ENCODE measurements at regions not wholly inside any gene's neighbourhood (a gene's known extent, or its start where the extent isn't known, plus 50 kb on each side); places are given as distances from the start of the nearest gene placed in this dataset.
"Not testable (repeated sequence)": the region's sequence is repeated elsewhere in the genome, so short reads cannot be mapped to it uniquely, and the experiment has no call there.

DNA sequence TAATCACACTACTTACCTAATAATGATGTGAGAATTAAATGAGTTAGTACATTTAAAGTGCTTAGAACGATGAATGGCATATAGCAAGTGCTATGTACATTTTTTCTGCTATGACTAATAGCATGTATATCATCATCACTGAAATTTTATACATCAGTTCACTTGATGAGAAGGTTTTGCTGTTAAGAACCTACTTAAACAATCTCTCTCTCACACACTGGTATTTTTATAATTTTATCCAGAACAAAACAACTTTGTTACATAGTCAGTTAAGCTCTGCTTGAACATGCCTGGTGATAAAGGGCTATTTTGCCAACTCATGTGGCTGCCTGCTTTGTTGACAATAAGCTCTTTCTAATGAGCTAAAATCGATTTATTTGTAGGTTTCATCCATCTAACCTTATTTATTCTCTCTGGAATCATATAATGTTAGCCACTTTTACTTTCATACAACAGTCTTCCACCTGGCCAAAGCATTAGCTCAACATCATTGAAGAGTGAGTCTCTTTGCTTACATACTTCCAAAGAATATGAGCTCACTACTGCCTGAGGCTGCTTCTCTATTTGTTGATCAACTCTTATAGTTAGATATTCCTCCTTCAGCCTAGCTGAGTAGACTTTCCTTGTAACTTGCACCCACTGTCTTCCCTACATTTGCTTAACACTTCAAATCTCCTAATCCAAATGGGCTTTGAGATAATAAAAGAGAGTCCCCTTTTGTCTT, 372.7 kb upstream of the BOD1L1 start:
- Mint-ChIP-seq H3K27ac (no peak overlapping the region), H3K36me3 (ENCODE audit: insufficient read depth in 1 of 3, low read depth in 3 of 3) (peaks cover 5 to 25% (median 25%) of the 10 kb centered on the region in 3 experiments; a peak in 6 of 7 replicates), H3K4me3 (no peak overlapping the region), H3K9me3 (peaks cover 29 to 38% of the 10 kb centered on the region in 2 experiments), H3K4me1 (no peaks in the 10 kb centered on the region), H3K27me3 (ENCODE audit: low read depth) (no peaks in the 10 kb centered on the region)
- Histone ChIP-seq H2BK20ac (ENCODE audit: low read depth, low read length, poor library complexity, severe bottlenecking) (no peak overlapping the region), H3K56ac (ENCODE audit: insufficient read length, low read depth, low read length) (no peak overlapping the region), H3K79me1 (ENCODE audit: insufficient read depth, low read depth, low read length, poor library complexity, severe bottlenecking) (no peaks in the 10 kb centered on the region), H4K8ac (replicated peaks; ENCODE audit: insufficient read length, low read depth, low read length) (no peak overlapping the region), H2BK15ac (ENCODE audit: low read depth, low read length) (no peak overlapping the region), H2AFZ (ENCODE audit: low read length) (no peak overlapping the region), H3K79me2 (ENCODE audit: insufficient read depth, low read length) (no peaks in the 10 kb centered on the region), H3K4ac (ENCODE audit: low read depth, low read length) (no peak overlapping the region), H3K23me2 (ENCODE audit: insufficient read length, low read depth, low read length, poor library complexity, severe bottlenecking) (no peaks in the 10 kb centered on the region), H4K91ac (ENCODE audit: insufficient read length, low read depth, low read length) (no peak overlapping the region), H3K4me2 (ENCODE audit: insufficient read depth, insufficient read length, low read length) (no peak overlapping the region), H2AK5ac (ENCODE audit: insufficient read length, low read length) (no peak overlapping the region), H3K27ac (ENCODE audit: insufficient read length, low read depth, low read length) (no peak overlapping the region), H3K23ac (ENCODE audit: insufficient read length, low read depth, low read length) (no peak overlapping the region), H3T11ph (ENCODE audit: low read length) (no peak overlapping the region), H3K9me3 (ENCODE audit: control insufficient read depth, low read depth, low read length) (peaks cover 12% of the 10 kb centered on the region), H3K4me1 (ENCODE audit: insufficient read depth, low read length) (no peaks in the 10 kb centered on the region), H3K14ac (ENCODE audit: insufficient read depth, low read length) (no peak overlapping the region), H2BK120ac (ENCODE audit: low read depth, low read length, poor library complexity, severe bottlenecking) (no peak overlapping the region), H4K5ac (ENCODE audit: insufficient read length, low read depth, low read length) (no peak overlapping the region), H2BK5ac (ENCODE audit: insufficient read length, low read length) (no peak overlapping the region), H2BK12ac (ENCODE audit: insufficient read length, low read depth, low read length) (no peak overlapping the region), H4K20me1 (ENCODE audit: control insufficient read depth, insufficient read depth, insufficient read length) (no peaks in the 10 kb centered on the region), H3K9ac (ENCODE audit: extremely low read depth, insufficient read length, low read length) (no peak overlapping the region), H3K18ac (ENCODE audit: insufficient read length, low read depth, low read length) (no peak overlapping the region), H3K27me3 (ENCODE audit: insufficient read depth, low read length) (no peaks in the 10 kb centered on the region)
- TF ChIP-seq, protein P1, sequence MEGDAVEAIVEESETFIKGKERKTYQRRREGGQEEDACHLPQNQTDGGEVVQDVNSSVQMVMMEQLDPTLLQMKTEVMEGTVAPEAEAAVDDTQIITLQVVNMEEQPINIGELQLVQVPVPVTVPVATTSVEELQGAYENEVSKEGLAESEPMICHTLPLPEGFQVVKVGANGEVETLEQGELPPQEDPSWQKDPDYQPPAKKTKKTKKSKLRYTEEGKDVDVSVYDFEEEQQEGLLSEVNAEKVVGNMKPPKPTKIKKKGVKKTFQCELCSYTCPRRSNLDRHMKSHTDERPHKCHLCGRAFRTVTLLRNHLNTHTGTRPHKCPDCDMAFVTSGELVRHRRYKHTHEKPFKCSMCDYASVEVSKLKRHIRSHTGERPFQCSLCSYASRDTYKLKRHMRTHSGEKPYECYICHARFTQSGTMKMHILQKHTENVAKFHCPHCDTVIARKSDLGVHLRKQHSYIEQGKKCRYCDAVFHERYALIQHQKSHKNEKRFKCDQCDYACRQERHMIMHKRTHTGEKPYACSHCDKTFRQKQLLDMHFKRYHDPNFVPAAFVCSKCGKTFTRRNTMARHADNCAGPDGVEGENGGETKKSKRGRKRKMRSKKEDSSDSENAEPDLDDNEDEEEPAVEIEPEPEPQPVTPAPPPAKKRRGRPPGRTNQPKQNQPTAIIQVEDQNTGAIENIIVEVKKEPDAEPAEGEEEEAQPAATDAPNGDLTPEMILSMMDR (conservative IDR thresholded peaks at IDR 0.05): no peak
- DNase-seq: no peak
- no CpG with 5 or more reads among the region's 2 CpGs for WGBS (ENCODE audit: extremely low coverage, insufficient read length, low lambda C conversion rate)

DNA sequence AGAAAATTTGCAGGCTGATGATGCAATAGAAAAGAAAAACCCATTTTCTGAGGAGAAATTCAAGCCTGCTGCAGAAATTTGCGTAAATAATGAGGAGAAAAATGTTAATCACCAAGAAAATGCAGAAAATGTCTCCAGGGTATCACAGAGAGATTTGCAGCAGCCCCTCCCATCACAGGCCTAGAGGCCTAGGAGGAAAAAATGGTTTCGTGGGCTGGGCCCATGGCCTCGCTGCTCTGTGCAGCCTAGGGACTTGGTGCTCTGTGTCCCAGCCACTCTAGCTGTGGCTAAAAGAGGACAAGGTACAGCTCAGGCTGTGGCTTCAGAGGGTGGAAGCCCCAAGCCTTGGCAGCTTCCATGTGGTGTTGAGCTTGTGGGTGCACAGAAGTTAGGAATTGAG, 374.8 kb upstream of the BOD1L1 start:
- WGBS (ENCODE audit: extremely low coverage, insufficient read length, low lambda C conversion rate): no CpG with 5 or more reads among the region's 3 CpGs
- DNase-seq: not testable (repeated sequence)

More for the DNA sequence above, 374.8 kb upstream of the BOD1L1 start:
- not testable (repeated sequence) for H2AK5ac ChIP-seq (ENCODE audit: insufficient read length, low read length); H2BK12ac ChIP-seq (ENCODE audit: insufficient read length, low read depth, low read length); H3K27ac Mint-ChIP-seq; H3K27ac ChIP-seq (ENCODE audit: insufficient read length, low read depth, low read length); H2BK5ac ChIP-seq (ENCODE audit: insufficient read length, low read length); H2AFZ ChIP-seq (ENCODE audit: low read length); H3K56ac ChIP-seq (ENCODE audit: insufficient read length, low read depth, low read length); H4K91ac ChIP-seq (ENCODE audit: insufficient read length, low read depth, low read length); H3T11ph ChIP-seq (ENCODE audit: low read length); H3K4me3 Mint-ChIP-seq; H3K4me2 ChIP-seq (ENCODE audit: insufficient read depth, insufficient read length, low read length); H4K20me1 ChIP-seq (ENCODE audit: control insufficient read depth, insufficient read depth, insufficient read length); H3K14ac ChIP-seq (ENCODE audit: insufficient read depth, low read length); H3K4ac ChIP-seq (ENCODE audit: low read depth, low read length); H3K79me2 ChIP-seq (ENCODE audit: insufficient read depth, low read length); H4K5ac ChIP-seq (ENCODE audit: insufficient read length, low read depth, low read length); H3K79me1 ChIP-seq (ENCODE audit: insufficient read depth, low read depth, low read length, poor library complexity, severe bottlenecking); H3K27me3 Mint-ChIP-seq (ENCODE audit: low read depth); H3K18ac ChIP-seq (ENCODE audit: insufficient read length, low read depth, low read length); H3K27me3 ChIP-seq (ENCODE audit: insufficient read depth, low read length); H3K4me1 ChIP-seq (ENCODE audit: insufficient read depth, low read length); H3K23me2 ChIP-seq (ENCODE audit: insufficient read length, low read depth, low read length, poor library complexity, severe bottlenecking); H4K8ac ChIP-seq (replicated peaks; ENCODE audit: insufficient read length, low read depth, low read length); H2BK15ac ChIP-seq (ENCODE audit: low read depth, low read length); H2BK120ac ChIP-seq (ENCODE audit: low read depth, low read length, poor library complexity, severe bottlenecking); H2BK20ac ChIP-seq (ENCODE audit: low read depth, low read length, poor library complexity, severe bottlenecking); H3K23ac ChIP-seq (ENCODE audit: insufficient read length, low read depth, low read length); H3K9ac ChIP-seq (ENCODE audit: extremely low read depth, insufficient read length, low read length); H3K4me1 Mint-ChIP-seq
- peaks cover 29 to 38% of the 10 kb centered on the region in 2 experiments for H3K9me3 Mint-ChIP-seq
- H3K9me3 ChIP-seq (ENCODE audit: control insufficient read depth, low read depth, low read length): peaks cover 12% of the 10 kb centered on the region
- H3K36me3 Mint-ChIP-seq (ENCODE audit: insufficient read depth in 1 of 3, low read depth in 3 of 3): peaks cover 5 to 25% (median 25%) of the 10 kb centered on the region in 3 experiments; a peak in 6 of 7 replicates

All from H9 (cell line).